ENCODE measurements at regions not wholly inside any gene's neighbourhood (a gene's known extent, or its start where the extent isn't known, plus 50 kb on each side); places are given as distances from the start of the nearest gene placed in this dataset.
A peak's percentile ranks its signal among the peaks of the same experiment; 100 is the strongest.

DNA sequence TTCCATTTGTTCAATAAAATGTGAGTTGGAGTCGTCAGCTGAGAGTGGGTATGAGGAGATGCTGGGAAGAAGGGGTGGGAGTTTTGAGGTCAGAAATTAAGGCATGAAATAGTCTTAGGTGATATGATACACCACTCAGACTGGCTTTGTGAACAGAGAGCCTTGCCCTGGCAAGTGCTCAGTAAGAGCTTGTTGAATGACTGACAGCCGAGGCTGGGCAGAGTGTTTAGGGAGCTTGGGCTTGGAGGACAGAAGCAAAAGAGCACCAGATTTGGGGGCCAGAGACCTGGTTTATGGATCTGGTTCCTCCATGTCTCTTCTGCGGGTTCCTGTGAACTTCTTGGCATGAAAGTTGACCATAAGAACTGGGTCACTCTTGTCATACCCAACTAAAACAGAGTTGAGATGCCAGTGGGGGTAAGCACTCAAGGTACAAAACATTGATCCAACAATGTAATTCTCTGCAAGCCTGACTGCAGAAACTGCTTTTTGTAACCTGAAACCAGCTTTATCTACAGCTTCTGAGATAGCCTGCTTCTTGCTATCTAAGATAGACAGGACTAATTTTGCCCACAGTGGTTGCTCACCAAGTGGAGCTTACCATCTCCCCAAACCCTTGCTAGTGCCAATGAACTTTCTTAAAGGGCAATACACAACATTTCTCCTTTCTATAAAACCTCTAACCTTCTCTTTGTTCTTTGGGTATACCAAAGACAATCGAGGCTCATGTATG, 126.4 kb downstream of the TENT5C start:
- peaks cover 10% of the 10 kb centered on the region for H3K4me1 Mint-ChIP-seq
- H3K9me3 Mint-ChIP-seq = peaks cover 18% of the 10 kb centered on the region
- H3K4me3 Mint-ChIP-seq = no peak overlapping the region
- no peak overlapping the region for H3K27ac Mint-ChIP-seq
- H3K36me3 Mint-ChIP-seq (ENCODE audit: low read depth) = peaks cover 2% of the 10 kb centered on the region
- ATAC-seq (ENCODE audit: low read depth) = no peak
- intact Hi-C loops (cut with micrococcal nuclease) = no loop called here
- no peaks in the 10 kb centered on the region for H3K27me3 Mint-ChIP-seq
- ChIA-PET POLR2A (no interaction called here), CTCF (interaction anchor here (2.0 kb wide), 1 partner anchor 22 kb away, joined by 5 read pairs; no protein-coding TSS in a partner anchor)
- no peak for DNase-seq
- TF ChIP-seq CTCF (IDR thresholded peaks at IDR 0.05) = no peak

- TF ChIP-seq CTCF (IDR thresholded peaks at IDR 0.05) = no peak
- Mint-ChIP-seq H3K4me3 (no peak overlapping the region), H3K36me3 (ENCODE audit: low read depth) (peaks cover 2% of the 10 kb centered on the region), H3K4me1 (peaks cover 10% of the 10 kb centered on the region), H3K27me3 (no peaks in the 10 kb centered on the region), H3K9me3 (peaks cover 11% of the 10 kb centered on the region), H3K27ac (no peak overlapping the region)
- ATAC-seq (ENCODE audit: low read depth) (no peak), DNase-seq (no peak)
- ChIA-PET POLR2A (no interaction called here), CTCF (no interaction called here)
- intact Hi-C loops (cut with micrococcal nuclease) = no loop called here
These were observed 127.1 kb downstream of the TENT5C start for GRCh38 chr1:117732956-117733355.

GRCh38 chr1:117734403-117734802, 128.6 kb downstream of the TENT5C start:
- H3K4me3 Mint-ChIP-seq = no peak overlapping the region
- intact Hi-C loops (cut with micrococcal nuclease) = no loop called here
- peaks cover 10% of the 10 kb centered on the region for H3K4me1 Mint-ChIP-seq
- no peaks in the 10 kb centered on the region for H3K27me3 Mint-ChIP-seq
- ChIA-PET POLR2A (interaction anchor here (0.6 kb wide), 1 partner anchor 91 kb away, joined by 3 read pairs; no protein-coding TSS in a partner anchor), CTCF (interaction anchor here (0.7 to 1.3 kb wide), 2 partner anchors 27 to 60 kb away, joined by 4 to 5 read pairs; no protein-coding TSS in a partner anchor)
- no peak for TF ChIP-seq CTCF (IDR thresholded peaks at IDR 0.05)
- ATAC-seq (ENCODE audit: low read depth) = no peak
- H3K36me3 Mint-ChIP-seq (ENCODE audit: low read depth) = no peaks in the 10 kb centered on the region
- no peak overlapping the region for H3K27ac Mint-ChIP-seq
- no peak for DNase-seq
- peaks cover 3% of the 10 kb centered on the region for H3K9me3 Mint-ChIP-seq

GRCh38 chr1:117735045-117735992, 129.5 kb downstream of the TENT5C start:
- no peak for DNase-seq
- POLR2A ChIA-PET = interaction anchor here (0.6 kb wide), 1 partner anchor 101 kb away, joined by 6 read pairs; no protein-coding TSS in a partner anchor

More at GRCh38 chr1:117735045-117735992, 129.5 kb downstream of the TENT5C start:
- peak overlapping the region; percentile 72 for H3K4me3 Mint-ChIP-seq
- intact Hi-C loops (cut with micrococcal nuclease) = loop anchor here (5.0 kb wide), 2 partner anchors 128 to 368 kb away; partner anchors contain the start of genes MAN1A2 and TENT5C
- CTCF ChIA-PET = interaction anchor here (1.3 kb wide), 1 partner anchor 61 kb away, joined by 5 read pairs; no protein-coding TSS in a partner anchor
- H3K9me3 Mint-ChIP-seq = no peaks in the 10 kb centered on the region
- H3K36me3 Mint-ChIP-seq (ENCODE audit: low read depth) = no peaks in the 10 kb centered on the region
- no peak for TF ChIP-seq CTCF (IDR thresholded peaks at IDR 0.05)
- H3K4me1 Mint-ChIP-seq = peaks cover 10% of the 10 kb centered on the region
- peak overlapping the region; percentile 55 for H3K27ac Mint-ChIP-seq
- H3K27me3 Mint-ChIP-seq = no peaks in the 10 kb centered on the region
- peak; percentile 49 for ATAC-seq (ENCODE audit: low read depth)

Measured in activated B cell treated with CpG ODN at 0.5 μM for 24 hours (primary cell).